Dermis microvascular lymphatic vessel endothelial cell (primary cell): ENCODE measurements at regions not wholly inside any gene's neighbourhood (a gene's known extent, or its start where the extent isn't known, plus 50 kb on each side); places are given as distances from the start of the nearest gene placed in this dataset.
"Not testable (repeated sequence)": the region's sequence is repeated elsewhere in the genome, so short reads cannot be mapped to it uniquely, and the experiment has no call there.

Source experiments
- DNase-seq, 2 donors: peaks; one replicate each; pipeline versions ENCODE4 v3.0.0 to v3.0.0-alpha.2; 2010; ENCODE audit warnings: low read depth in 2 of 2

- no peak for DNase-seq
These were observed 285.1 kb downstream of the TMX3 start for GRCh38 chr18:68429841-68430240.

- no peak for DNase-seq
These were observed 285.8 kb downstream of the TMX3 start for GRCh38 chr18:68429111-68429510.

- no peak for DNase-seq
These were observed 286.2 kb downstream of the TMX3 start for GRCh38 chr18:68428661-68429060.

- no peak for DNase-seq
These were observed 286.9 kb downstream of the TMX3 start for GRCh38 chr18:68427951-68428401.

GRCh38 chr18:68426731-68427315, 288.1 kb downstream of the TMX3 start:
- DNase-seq, result no peak

GRCh38 chr18:68418881-68419280, 296.0 kb downstream of the TMX3 start:
- no peak for DNase-seq

GRCh38 chr18:68418226-68418868, 296.6 kb downstream of the TMX3 start:
- no peak for DNase-seq

- DNase-seq, result no peak
These were observed 297.1 kb downstream of the TMX3 start for GRCh38 chr18:68417826-68418225.

GRCh38 chr18:68417166-68417799, 297.6 kb downstream of the TMX3 start:
- DNase-seq, result no peak

GRCh38 chr18:68414407-68414806, 300.5 kb downstream of the TMX3 start:
- DNase-seq, result no peak

- DNase-seq, result no peak
These were observed 305.3 kb downstream of the TMX3 start for GRCh38 chr18:68409576-68409975.

- DNase-seq, result no peak
These were observed 308.1 kb downstream of the TMX3 start for GRCh38 chr18:68406761-68407160.

GRCh38 chr18:68402784-68403183, 312.1 kb downstream of the TMX3 start:
- no peak for DNase-seq

GRCh38 chr18:68400889-68401288, 314.0 kb downstream of the TMX3 start:
- DNase-seq, result no peak

GRCh38 chr18:68399721-68400120, 315.2 kb downstream of the TMX3 start:
- no peak for DNase-seq

GRCh38 chr18:68397241-68398035, 317.5 kb downstream of the TMX3 start:
- no peak for DNase-seq

GRCh38 chr18:68394705-68395104, 320.2 kb downstream of the TMX3 start:
- no peak for DNase-seq

GRCh38 chr18:68391801-68392200, 323.1 kb downstream of the TMX3 start:
- DNase-seq, result no peak

- DNase-seq, result no peak
These were observed 327.7 kb downstream of the TMX3 start for GRCh38 chr18:68387246-68387645.

GRCh38 chr18:68383979-68384378, 330.9 kb downstream of the TMX3 start:
- DNase-seq, result not testable (repeated sequence)

- DNase-seq, result no peak
These were observed 338.0 kb downstream of the TMX3 start for GRCh38 chr18:68376926-68377325.

GRCh38 chr18:68362907-68363306, 352.0 kb downstream of the TMX3 start:
- no peak for DNase-seq
